Spleen (tissue), 7 donors: ENCODE measurements at regions not wholly inside any gene's neighbourhood (a gene's known extent, or its start where the extent isn't known, plus 50 kb on each side); places are given as distances from the start of the nearest gene placed in this dataset.

Source experiments
- POLR2AphosphoS5 ChIP-seq, 3 donors: sonication (generic); formaldehyde crosslinking; IDR thresholded peaks; one replicate each; pipeline ENCODE4 v1.5.1; 2017; ENCODE audit warnings: antibody characterized with exemption in 3 of 3
- TF ChIP-seq, protein P1 (sequence below), 11 experiments: fragments of 200-600 bp in 7 of 11; fragments of 450-650 bp in 4 of 11; sonication (generic) in 4 of 11; IDR thresholded peaks in 8 of 11; conservative IDR thresholded peaks in 3 of 11; 1 replicate in 7 of 11; 2 replicates in 4 of 11; pipeline versions ENCODE4 v1.4.0 to v1.8.0; 2016 to 2021; ENCODE audit warnings: antibody characterized with exemption in 11 of 11, inconsistent platforms in 4 of 11, mild to moderate bottlenecking in 1 of 11
- donor health status: DM: no; HTN: no; CAD: no; lungs with moderate emphysema.
- donor health status: DM: no; HTN: no; CAD: no.
- donor health status: DM: no; HTN: no; CAD: no.

DNA sequence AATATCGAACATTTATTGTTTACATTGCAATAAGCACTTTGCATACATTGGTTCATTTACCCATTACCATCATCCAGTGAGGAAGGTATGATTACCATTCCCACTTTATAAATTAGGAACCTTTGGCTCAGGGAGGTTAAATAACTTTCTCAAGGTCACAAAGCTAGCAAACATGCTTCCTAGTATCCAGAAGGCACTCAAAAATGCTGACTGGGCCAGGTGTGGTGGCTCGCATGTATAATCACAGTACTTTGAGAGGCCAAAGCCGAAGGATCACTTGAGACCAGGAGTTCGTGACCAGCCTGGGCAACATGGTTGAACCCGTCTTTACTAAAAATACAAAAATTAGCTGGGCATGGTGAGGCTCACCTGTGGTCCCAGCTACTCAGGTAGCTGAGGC lies 259.6 kb downstream of the TMEM114 start:
- no peak for TF ChIP-seq POLR2AphosphoS5 (IDR thresholded peaks at IDR 0.05)
- TF ChIP-seq, protein P1, sequence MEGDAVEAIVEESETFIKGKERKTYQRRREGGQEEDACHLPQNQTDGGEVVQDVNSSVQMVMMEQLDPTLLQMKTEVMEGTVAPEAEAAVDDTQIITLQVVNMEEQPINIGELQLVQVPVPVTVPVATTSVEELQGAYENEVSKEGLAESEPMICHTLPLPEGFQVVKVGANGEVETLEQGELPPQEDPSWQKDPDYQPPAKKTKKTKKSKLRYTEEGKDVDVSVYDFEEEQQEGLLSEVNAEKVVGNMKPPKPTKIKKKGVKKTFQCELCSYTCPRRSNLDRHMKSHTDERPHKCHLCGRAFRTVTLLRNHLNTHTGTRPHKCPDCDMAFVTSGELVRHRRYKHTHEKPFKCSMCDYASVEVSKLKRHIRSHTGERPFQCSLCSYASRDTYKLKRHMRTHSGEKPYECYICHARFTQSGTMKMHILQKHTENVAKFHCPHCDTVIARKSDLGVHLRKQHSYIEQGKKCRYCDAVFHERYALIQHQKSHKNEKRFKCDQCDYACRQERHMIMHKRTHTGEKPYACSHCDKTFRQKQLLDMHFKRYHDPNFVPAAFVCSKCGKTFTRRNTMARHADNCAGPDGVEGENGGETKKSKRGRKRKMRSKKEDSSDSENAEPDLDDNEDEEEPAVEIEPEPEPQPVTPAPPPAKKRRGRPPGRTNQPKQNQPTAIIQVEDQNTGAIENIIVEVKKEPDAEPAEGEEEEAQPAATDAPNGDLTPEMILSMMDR (IDR thresholded peaks at IDR 0.05 in 8 of 11, conservative IDR thresholded peaks at IDR 0.05 in 3 of 11), result no peak
